Body of pancreas (tissue), 4 donors: ENCODE measurements at regions not wholly inside any gene's neighbourhood (a gene's known extent, or its start where the extent isn't known, plus 50 kb on each side); places are given as distances from the start of the nearest gene placed in this dataset.

Experiments used
- POLR2A ChIP-seq, 3 donors: fragments of 450-650 bp; IDR thresholded peaks; one replicate each; pipeline ENCODE4 v1.6.1; 2016; ENCODE audit warnings: antibody characterized with exemption in 3 of 3, mild to moderate bottlenecking in 2 of 3
- TF ChIP-seq, protein P1 (sequence below), 7 experiments: fragments of 450-650 bp in 4 of 7; fragments of 200-600 bp in 3 of 7; sonication (generic) in 3 of 7; IDR thresholded peaks; one replicate each; pipeline ENCODE4 v1.5.1; 2016 to 2019; ENCODE audit warnings: antibody characterized with exemption in 7 of 7

DNA sequence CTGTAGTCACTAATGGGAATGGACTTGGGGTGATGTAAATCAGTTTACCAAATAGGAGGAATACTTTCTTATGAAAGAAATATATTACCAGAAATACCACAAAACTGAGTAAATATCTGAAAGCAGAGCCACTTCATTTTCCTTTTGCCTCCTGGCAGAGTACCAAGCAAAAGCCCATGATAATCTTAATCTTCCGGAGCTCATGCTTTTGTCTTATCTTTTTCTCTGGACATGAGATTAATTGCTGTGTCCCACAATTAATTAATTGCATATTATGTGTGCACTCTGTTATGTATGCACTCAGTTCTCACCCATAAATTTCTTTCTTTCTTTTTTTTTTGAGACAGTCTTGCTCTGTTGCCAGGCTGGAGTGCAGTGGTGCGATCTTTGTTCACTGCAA is 94.1 kb upstream of the PDE4B start:
- TF ChIP-seq, protein P1, sequence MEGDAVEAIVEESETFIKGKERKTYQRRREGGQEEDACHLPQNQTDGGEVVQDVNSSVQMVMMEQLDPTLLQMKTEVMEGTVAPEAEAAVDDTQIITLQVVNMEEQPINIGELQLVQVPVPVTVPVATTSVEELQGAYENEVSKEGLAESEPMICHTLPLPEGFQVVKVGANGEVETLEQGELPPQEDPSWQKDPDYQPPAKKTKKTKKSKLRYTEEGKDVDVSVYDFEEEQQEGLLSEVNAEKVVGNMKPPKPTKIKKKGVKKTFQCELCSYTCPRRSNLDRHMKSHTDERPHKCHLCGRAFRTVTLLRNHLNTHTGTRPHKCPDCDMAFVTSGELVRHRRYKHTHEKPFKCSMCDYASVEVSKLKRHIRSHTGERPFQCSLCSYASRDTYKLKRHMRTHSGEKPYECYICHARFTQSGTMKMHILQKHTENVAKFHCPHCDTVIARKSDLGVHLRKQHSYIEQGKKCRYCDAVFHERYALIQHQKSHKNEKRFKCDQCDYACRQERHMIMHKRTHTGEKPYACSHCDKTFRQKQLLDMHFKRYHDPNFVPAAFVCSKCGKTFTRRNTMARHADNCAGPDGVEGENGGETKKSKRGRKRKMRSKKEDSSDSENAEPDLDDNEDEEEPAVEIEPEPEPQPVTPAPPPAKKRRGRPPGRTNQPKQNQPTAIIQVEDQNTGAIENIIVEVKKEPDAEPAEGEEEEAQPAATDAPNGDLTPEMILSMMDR (IDR thresholded peaks at IDR 0.05) = no peak
- no peak for TF ChIP-seq POLR2A (IDR thresholded peaks at IDR 0.05)
